ENCODE measurements at regions not wholly inside any gene's neighbourhood (a gene's known extent, or its start where the extent isn't known, plus 50 kb on each side); places are given as distances from the start of the nearest gene placed in this dataset.

GRCh38 chr16:87552072-87552718, 50.1 kb upstream of the JPH3 start:
- Histone ChIP-seq H3K4me3 (ENCODE audit: low read depth in 1 of 3, low read length in 3 of 3) (no peak overlapping the region), H3K36me3 (ENCODE audit: control insufficient read depth in 3 of 3, insufficient read depth in 2 of 3, low read depth in 1 of 3, low read length in 3 of 3) (no peaks in the 10 kb centered on the region), H3K9me3 (ENCODE audit: control insufficient read depth in 2 of 2, insufficient read depth in 1 of 2, low read depth in 1 of 2, low read length in 1 of 2) (no peaks in the 10 kb centered on the region), H3K4me1 (ENCODE audit: control insufficient read depth in 3 of 3, insufficient read depth in 2 of 3, low read depth in 1 of 3, low read length in 2 of 3) (no peaks in the 10 kb centered on the region), H3K27me3 (ENCODE audit: control insufficient read depth in 3 of 3, insufficient read depth in 3 of 3, low read length in 3 of 3) (no peaks in the 10 kb centered on the region), H3K27ac (ENCODE audit: low read depth in 1 of 3, low read length in 2 of 3) (no peak overlapping the region)
- FAIRE-seq: no peak
- no peak for DNase-seq
- 82 to 91% (median 85%) methylated on average over 18 of the region's 18 CpGs for WGBS, 3 donors

DNA sequence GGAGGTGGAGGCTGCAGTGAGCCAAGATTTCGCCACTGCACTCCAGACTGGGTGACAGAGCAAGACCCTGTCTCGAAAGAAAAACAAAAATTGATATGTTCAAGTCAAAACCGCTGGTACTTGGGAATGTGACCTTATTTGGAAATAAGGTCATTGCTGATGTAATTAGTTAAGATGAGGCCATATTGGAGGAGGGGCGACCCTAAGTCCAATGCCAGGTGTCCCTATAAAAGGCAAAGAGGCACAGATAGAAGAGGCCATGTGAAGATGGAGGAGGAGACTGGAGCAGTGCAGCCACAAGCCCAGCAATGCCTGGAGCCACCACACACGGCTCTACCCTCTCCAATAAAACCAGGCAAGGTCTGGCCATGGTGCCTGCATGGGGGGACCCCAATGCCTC, 50.8 kb upstream of the JPH3 start:
- Histone ChIP-seq H3K4me3 (ENCODE audit: low read depth in 1 of 3, low read length in 3 of 3) (no peak overlapping the region), H3K27me3 (ENCODE audit: control insufficient read depth in 3 of 3, insufficient read depth in 3 of 3, low read length in 3 of 3) (no peaks in the 10 kb centered on the region), H3K9me3 (ENCODE audit: control insufficient read depth in 2 of 2, insufficient read depth in 1 of 2, low read depth in 1 of 2, low read length in 1 of 2) (no peaks in the 10 kb centered on the region), H3K27ac (ENCODE audit: low read depth in 1 of 3, low read length in 2 of 3) (no peak overlapping the region), H3K4me1 (ENCODE audit: control insufficient read depth in 3 of 3, insufficient read depth in 2 of 3, low read depth in 1 of 3, low read length in 2 of 3) (no peaks in the 10 kb centered on the region), H3K36me3 (ENCODE audit: control insufficient read depth in 3 of 3, insufficient read depth in 2 of 3, low read depth in 1 of 3, low read length in 3 of 3) (no peaks in the 10 kb centered on the region)
- FAIRE-seq (no peak), DNase-seq (no peak)
- 55 to 72% (median 70%) methylated on average over 5 of the region's 5 CpGs for WGBS, 3 donors

DNA sequence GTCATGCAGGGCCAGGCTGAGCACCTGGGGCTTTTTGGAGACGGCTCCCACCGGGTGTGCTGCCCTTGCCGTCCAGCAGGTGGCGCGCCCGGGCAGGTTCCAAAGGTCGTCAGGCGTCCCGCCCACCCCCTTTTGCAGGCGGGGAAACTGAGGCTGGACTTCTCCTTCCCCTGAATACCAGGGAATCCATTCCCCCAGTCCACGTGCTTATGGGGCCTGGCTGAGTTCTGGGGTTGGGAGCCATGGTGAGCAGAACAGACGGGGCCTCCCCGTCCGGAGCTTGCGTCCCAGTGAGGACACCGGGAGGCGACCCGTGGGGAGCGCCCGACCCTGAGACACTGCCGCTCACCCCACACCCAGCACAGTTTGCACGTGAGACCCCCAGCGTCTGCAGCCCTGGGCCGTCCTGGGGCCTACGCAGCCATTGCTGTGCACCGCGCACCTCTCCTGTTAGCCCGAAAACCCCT, 51.8 kb upstream of the JPH3 start:
- DNase-seq (peak in 1 of 2 donors; percentile 36), FAIRE-seq (no peak)
- Histone ChIP-seq H3K27ac (ENCODE audit: low read depth in 1 of 3, low read length in 2 of 3) (no peak overlapping the region), H3K27me3 (ENCODE audit: control insufficient read depth in 3 of 3, insufficient read depth in 3 of 3, low read length in 3 of 3) (no peaks in the 10 kb centered on the region), H3K36me3 (ENCODE audit: control insufficient read depth in 3 of 3, insufficient read depth in 2 of 3, low read depth in 1 of 3, low read length in 3 of 3) (no peaks in the 10 kb centered on the region), H3K4me3 (ENCODE audit: low read depth in 1 of 3, low read length in 3 of 3) (no peak overlapping the region), H3K9me3 (ENCODE audit: control insufficient read depth in 2 of 2, insufficient read depth in 1 of 2, low read depth in 1 of 2, low read length in 1 of 2) (peaks cover 0 to 9% of the 10 kb centered on the region in 2 donors), H3K4me1 (ENCODE audit: control insufficient read depth in 3 of 3, insufficient read depth in 2 of 3, low read depth in 1 of 3, low read length in 2 of 3) (no peaks in the 10 kb centered on the region)
- 44 to 52% (median 51%) methylated on average over 28 of the region's 28 CpGs for WGBS, 3 donors

GRCh38 chr16:87549627-87550494, 52.4 kb upstream of the JPH3 start:
- H3K9me3 ChIP-seq (ENCODE audit: control insufficient read depth in 2 of 2, insufficient read depth in 1 of 2, low read depth in 1 of 2, low read length in 1 of 2): peaks cover 0 to 10% of the 10 kb centered on the region in 2 donors
- FAIRE-seq (no peak), DNase-seq (no peak)
- no peaks in the 10 kb centered on the region for H3K27me3 ChIP-seq (ENCODE audit: control insufficient read depth in 3 of 3, insufficient read depth in 3 of 3, low read length in 3 of 3)
- H3K4me3 ChIP-seq (ENCODE audit: low read depth in 1 of 3, low read length in 3 of 3): no peak overlapping the region
- no peaks in the 10 kb centered on the region for H3K4me1 ChIP-seq (ENCODE audit: control insufficient read depth in 3 of 3, insufficient read depth in 2 of 3, low read depth in 1 of 3, low read length in 2 of 3)
- WGBS, 3 donors: 69 to 79% (median 70%) methylated on average over 34 of the region's 34 CpGs
- H3K27ac ChIP-seq (ENCODE audit: low read depth in 1 of 3, low read length in 2 of 3): no peak overlapping the region
- no peaks in the 10 kb centered on the region for H3K36me3 ChIP-seq (ENCODE audit: control insufficient read depth in 3 of 3, insufficient read depth in 2 of 3, low read depth in 1 of 3, low read length in 3 of 3)

- 20 to 30% (median 21%) methylated on average over 3 of the region's 3 CpGs for WGBS, 3 donors
- peaks cover 0 to 10% of the 10 kb centered on the region in 2 donors for H3K9me3 ChIP-seq (ENCODE audit: control insufficient read depth in 2 of 2, insufficient read depth in 1 of 2, low read depth in 1 of 2, low read length in 1 of 2)
- no peaks in the 10 kb centered on the region for H3K4me1 ChIP-seq (ENCODE audit: control insufficient read depth in 3 of 3, insufficient read depth in 2 of 3, low read depth in 1 of 3, low read length in 2 of 3)
- no peaks in the 10 kb centered on the region for H3K36me3 ChIP-seq (ENCODE audit: control insufficient read depth in 3 of 3, insufficient read depth in 2 of 3, low read depth in 1 of 3, low read length in 3 of 3)
- H3K27me3 ChIP-seq (ENCODE audit: control insufficient read depth in 3 of 3, insufficient read depth in 3 of 3, low read length in 3 of 3): no peaks in the 10 kb centered on the region
- DNase-seq: no peak
- H3K27ac ChIP-seq (ENCODE audit: low read depth in 1 of 3, low read length in 2 of 3): no peak overlapping the region
- no peak overlapping the region for H3K4me3 ChIP-seq (ENCODE audit: low read depth in 1 of 3, low read length in 3 of 3)
- FAIRE-seq: no peak
Observed at GRCh38 chr16:87548046-87548445, 54.3 kb upstream of the JPH3 start.

DNA sequence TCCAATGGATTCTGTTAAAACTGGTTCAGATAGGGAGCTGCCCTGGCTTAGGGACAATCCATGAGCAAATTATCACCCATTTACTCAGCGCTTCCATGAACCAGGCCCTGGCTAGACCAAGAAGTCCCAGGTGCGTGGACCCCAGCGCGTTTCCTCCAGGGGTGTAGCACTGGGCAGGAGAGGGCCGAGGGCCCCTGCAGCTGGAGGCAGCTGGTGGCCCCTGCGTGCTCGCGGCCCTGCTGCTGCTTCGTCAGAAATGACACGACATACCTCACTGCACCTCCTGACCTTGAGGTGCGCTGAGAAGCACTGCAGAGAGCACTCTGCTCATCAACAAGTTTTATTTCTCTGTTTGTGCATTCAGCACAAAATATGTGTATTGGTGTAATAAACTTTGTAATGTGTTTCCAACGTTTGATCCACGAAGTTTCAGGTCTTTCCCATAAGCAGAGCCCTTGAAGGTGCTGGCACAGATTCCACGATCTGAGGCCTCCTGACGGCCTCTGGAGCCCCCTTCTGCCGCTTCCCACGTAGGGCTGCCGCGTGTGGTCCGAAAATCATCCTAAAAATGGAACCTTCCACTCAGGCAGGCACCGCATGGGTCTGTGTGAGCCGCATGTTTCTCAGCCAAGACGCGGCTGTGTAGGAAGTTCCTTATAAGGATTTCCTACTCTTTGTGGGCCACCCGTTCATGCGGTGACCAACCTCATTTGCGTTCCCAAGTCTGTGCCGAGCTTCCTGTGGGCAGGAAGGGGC, 50.8 kb upstream of the ZCCHC14 start:
- no peak for FAIRE-seq

GRCh38 chr16:87542531-87543102, 49.8 kb upstream of the ZCCHC14 start:
- no peak overlapping the region for H3K4me3 ChIP-seq (ENCODE audit: low read depth in 1 of 3, low read length in 3 of 3)
- peaks cover 0 to 7% (median 0%) of the 10 kb centered on the region in 3 donors for H3K4me1 ChIP-seq (ENCODE audit: control insufficient read depth in 3 of 3, insufficient read depth in 2 of 3, low read depth in 1 of 3, low read length in 2 of 3)
- H3K9me3 ChIP-seq (ENCODE audit: control insufficient read depth in 2 of 2, insufficient read depth in 1 of 2, low read depth in 1 of 2, low read length in 1 of 2): peaks cover 0 to 10% of the 10 kb centered on the region in 2 donors
- DNase-seq (peak in 1 of 2 donors; percentile 30), FAIRE-seq (no peak)
- H3K27ac ChIP-seq (ENCODE audit: low read depth in 1 of 3, low read length in 2 of 3): no peak overlapping the region
- H3K36me3 ChIP-seq (ENCODE audit: control insufficient read depth in 3 of 3, insufficient read depth in 2 of 3, low read depth in 1 of 3, low read length in 3 of 3): no peaks in the 10 kb centered on the region
- H3K27me3 ChIP-seq (ENCODE audit: control insufficient read depth in 3 of 3, insufficient read depth in 3 of 3, low read length in 3 of 3): peaks cover 0 to 2% (median 0%) of the 10 kb centered on the region in 3 donors
- 59 to 79% (median 63%) methylated on average over 17 of the region's 17 CpGs for WGBS, 3 donors

More for the DNA sequence above, 50.8 kb upstream of the ZCCHC14 start:
- peaks cover 0 to 10% of the 10 kb centered on the region in 2 donors for H3K9me3 ChIP-seq (ENCODE audit: control insufficient read depth in 2 of 2, insufficient read depth in 1 of 2, low read depth in 1 of 2, low read length in 1 of 2)
- 57 to 80% (median 70%) methylated on average over 28 of the region's 28 CpGs for WGBS, 3 donors
- no peaks in the 10 kb centered on the region for H3K36me3 ChIP-seq (ENCODE audit: control insufficient read depth in 3 of 3, insufficient read depth in 2 of 3, low read depth in 1 of 3, low read length in 3 of 3)
- no peak overlapping the region for H3K27ac ChIP-seq (ENCODE audit: low read depth in 1 of 3, low read length in 2 of 3)
- H3K4me3 ChIP-seq (ENCODE audit: low read depth in 1 of 3, low read length in 3 of 3): no peak overlapping the region
- DNase-seq: no peak
- H3K27me3 ChIP-seq (ENCODE audit: control insufficient read depth in 3 of 3, insufficient read depth in 3 of 3, low read length in 3 of 3): peaks cover 0 to 2% (median 0%) of the 10 kb centered on the region in 3 donors
- H3K4me1 ChIP-seq (ENCODE audit: control insufficient read depth in 3 of 3, insufficient read depth in 2 of 3, low read depth in 1 of 3, low read length in 2 of 3): peaks cover 0 to 7% (median 0%) of the 10 kb centered on the region in 3 donors
